GM18519 (cell line): ENCODE measurements at regions not wholly inside any gene's neighbourhood (a gene's known extent, or its start where the extent isn't known, plus 50 kb on each side); places are given as distances from the start of the nearest gene placed in this dataset.

Experiments
- ATAC-seq: cut with Tn5 transposase; IDR thresholded peaks from one replicate; pipeline ENCODE4 v1.9.1; 2021; ENCODE audit warnings: mild to moderate bottlenecking, moderate library complexity; ENCODE audit not compliant: unreplicated experiment, low FRiP score

GRCh38 chr10:35928748-35929147, 286.7 kb upstream of the FZD8 start:
- ATAC-seq, result no peak

- no peak for ATAC-seq
These were observed 285.9 kb upstream of the FZD8 start for GRCh38 chr10:35927990-35928488.

- no peak for ATAC-seq
These were observed 285.2 kb upstream of the FZD8 start for GRCh38 chr10:35927341-35927740.

- ATAC-seq, result no peak
These were observed 284.8 kb upstream of the FZD8 start for GRCh38 chr10:35926846-35927245.

GRCh38 chr10:35925493-35925892, 283.4 kb upstream of the FZD8 start:
- no peak for ATAC-seq

- ATAC-seq, result no peak
These were observed 282.7 kb upstream of the FZD8 start for GRCh38 chr10:35924759-35925158.

GRCh38 chr10:35922876-35923600, 280.9 kb upstream of the FZD8 start:
- ATAC-seq, result no peak

- ATAC-seq, result no peak
These were observed 279.8 kb upstream of the FZD8 start for GRCh38 chr10:35921866-35922350.

- ATAC-seq, result no peak
These were observed 274.7 kb upstream of the FZD8 start for GRCh38 chr10:35916791-35917190.

- no peak for ATAC-seq
These were observed 271.5 kb upstream of the FZD8 start for GRCh38 chr10:35913628-35914027.

GRCh38 chr10:35912615-35913569, 270.8 kb upstream of the FZD8 start:
- ATAC-seq, result no peak

GRCh38 chr10:35911954-35912353, 269.9 kb upstream of the FZD8 start:
- ATAC-seq, result no peak

GRCh38 chr10:35911233-35911632, 269.1 kb upstream of the FZD8 start:
- no peak for ATAC-seq

- no peak for ATAC-seq
These were observed 268.1 kb upstream of the FZD8 start for GRCh38 chr10:35910234-35910633.

- ATAC-seq, result no peak
These were observed 267.1 kb upstream of the FZD8 start for GRCh38 chr10:35909121-35909720.

GRCh38 chr10:35908451-35908850, 266.4 kb upstream of the FZD8 start:
- no peak for ATAC-seq

GRCh38 chr10:35907548-35907947, 265.5 kb upstream of the FZD8 start:
- no peak for ATAC-seq

- no peak for ATAC-seq
These were observed 264.1 kb upstream of the FZD8 start for GRCh38 chr10:35906155-35906554.

GRCh38 chr10:35903021-35903420, 260.9 kb upstream of the FZD8 start:
- no peak for ATAC-seq

GRCh38 chr10:35898716-35899440, 256.8 kb upstream of the FZD8 start:
- no peak for ATAC-seq
